Liver (tissue), 8 donors: ENCODE measurements at regions not wholly inside any gene's neighbourhood (a gene's known extent, or its start where the extent isn't known, plus 50 kb on each side); places are given as distances from the start of the nearest gene placed in this dataset.

ENCODE experiments used
- DNase-seq: peaks from one replicate; pipeline ENCODE4 v3.0.0-alpha.2; 2017; ENCODE audit warnings: low spot score
- H3K27ac ChIP-seq, 2 donors: one replicate each; pipeline ENCODE4 v1.7.0; 2013; ENCODE audit warnings: inconsistent platforms in 2 of 2, low read length in 2 of 2, control low read depth in 1 of 2, low read depth in 1 of 2, mild to moderate bottlenecking in 1 of 2
- H3K27me3 ChIP-seq, 4 donors: one replicate each; pipeline versions ENCODE4 v1.6.1 to v1.7.0; 2013; ENCODE audit warnings: low read length in 3 of 4, inconsistent platforms in 1 of 4, mild to moderate bottlenecking in 1 of 4, moderate library complexity in 1 of 4; ENCODE audit not compliant: control insufficient read depth in 4 of 4, insufficient read depth in 4 of 4
- H3K36me3 ChIP-seq, 4 donors: one replicate each; pipeline versions ENCODE4 v1.6.1 to v1.7.0; 2013; ENCODE audit warnings: low read length in 3 of 4, mild to moderate bottlenecking in 3 of 4, low read depth in 1 of 4, moderate library complexity in 1 of 4; ENCODE audit not compliant: control insufficient read depth in 4 of 4, insufficient read depth in 3 of 4
- H3K4me1 ChIP-seq, 4 donors: one replicate each; pipeline versions ENCODE4 v1.6.1 to v1.7.0; 2013; ENCODE audit warnings: low read length in 3 of 4, mild to moderate bottlenecking in 3 of 4, moderate library complexity in 1 of 4; ENCODE audit not compliant: control insufficient read depth in 4 of 4, insufficient read depth in 4 of 4
- H3K4me3 ChIP-seq, 3 donors: one replicate each; pipeline versions ENCODE4 v1.6.1 to v1.7.0; 2013; ENCODE audit warnings: low read length in 3 of 3, control low read depth in 1 of 3, low read depth in 1 of 3, mild to moderate bottlenecking in 1 of 3
- H3K9ac ChIP-seq, 2 donors: one replicate each; pipeline ENCODE4 v1.7.0; 2013; ENCODE audit warnings: low read length in 2 of 2, mild to moderate bottlenecking in 2 of 2, moderate library complexity in 2 of 2, control low read depth in 1 of 2, low read depth in 1 of 2
- H3K9me3 ChIP-seq, 4 donors: one replicate each; pipeline versions ENCODE4 v1.6.1 to v1.7.0; 2013; ENCODE audit warnings: low read length in 3 of 4; ENCODE audit not compliant: control insufficient read depth in 4 of 4
- ATF3 ChIP-seq: IDR thresholded peaks from 2 replicates; pipeline ENCODE4 v1.6.1; 2016; ENCODE audit warnings: antibody characterized with exemption
- CTCF ChIP-seq: fragments of 150-350 bp; IDR thresholded peaks from 2 replicates; pipeline ENCODE4 v1.5.1; 2017; ENCODE audit warnings: improper control_type of control experiment, low read depth, low read length; ENCODE audit not compliant: missing input control
- EGR1 ChIP-seq, 2 donors: IDR thresholded peaks; 2 replicates each; pipeline ENCODE4 v1.6.1; 2016 to 2018; ENCODE audit warnings: antibody characterized with exemption in 2 of 2, low read depth in 2 of 2
- FOXA1 ChIP-seq: IDR thresholded peaks from 2 replicates; pipeline ENCODE4 v1.6.1; 2016; ENCODE audit warnings: antibody characterized with exemption
- FOXA2 ChIP-seq: IDR thresholded peaks from 2 replicates; pipeline ENCODE4 v1.6.1; 2016; ENCODE audit warnings: antibody characterized with exemption
- GABPA ChIP-seq, 2 donors: IDR thresholded peaks in 1 of 2; conservative IDR thresholded peaks in 1 of 2; 2 replicates each; pipeline ENCODE4 v1.6.1; 2016; ENCODE audit warnings: antibody characterized with exemption in 2 of 2, mild to moderate bottlenecking in 1 of 2, moderate library complexity in 1 of 2
- HNF4A ChIP-seq, 2 donors: conservative IDR thresholded peaks; 2 replicates each; pipeline ENCODE4 v1.6.1; 2016; ENCODE audit warnings: antibody characterized with exemption in 2 of 2, mild to moderate bottlenecking in 2 of 2
- HNF4G ChIP-seq: IDR thresholded peaks from 2 replicates; pipeline ENCODE4 v1.6.1; 2016; ENCODE audit warnings: antibody characterized with exemption
- JUND ChIP-seq, 2 donors: IDR thresholded peaks; 2 replicates each; pipeline ENCODE4 v1.6.1; 2016; ENCODE audit warnings: antibody characterized with exemption in 2 of 2
- MAX ChIP-seq: IDR thresholded peaks from 2 replicates; pipeline ENCODE4 v1.6.1; 2016; ENCODE audit warnings: antibody characterized with exemption
- NR2F2 ChIP-seq: IDR thresholded peaks from 2 replicates; pipeline ENCODE4 v1.6.1; 2016; ENCODE audit warnings: antibody characterized with exemption
- RAD21 ChIP-seq, 2 donors: IDR thresholded peaks; 2 replicates each; pipeline ENCODE4 v1.6.1; 2016; ENCODE audit warnings: antibody characterized with exemption in 2 of 2, mild to moderate bottlenecking in 2 of 2
- REST ChIP-seq: IDR thresholded peaks from 2 replicates; pipeline ENCODE4 v1.6.1; 2016; ENCODE audit warnings: antibody characterized with exemption, mild to moderate bottlenecking
- RXRA ChIP-seq, 2 donors: IDR thresholded peaks; 2 replicates each; pipeline ENCODE4 v1.6.1; 2017 to 2018; ENCODE audit warnings: antibody characterized with exemption in 2 of 2, mild to moderate bottlenecking in 1 of 2
- SP1 ChIP-seq: IDR thresholded peaks from 2 replicates; pipeline ENCODE4 v1.6.1; 2018; ENCODE audit warnings: antibody characterized with exemption, mild to moderate bottlenecking
- TAF1 ChIP-seq: conservative IDR thresholded peaks from 2 replicates; pipeline ENCODE4 v1.6.1; 2016; ENCODE audit warnings: antibody characterized with exemption, mild to moderate bottlenecking
- YY1 ChIP-seq: IDR thresholded peaks from 2 replicates; pipeline ENCODE4 v1.6.1; 2016; ENCODE audit warnings: antibody characterized with exemption, mild to moderate bottlenecking
- WGBS: extraction: QIAGEN DNeasy Blood & Tissue Kit; methylation state at CpG from one replicate; pipeline ENCODE4 v1.1.7; 2013; 5-methylcytosine and 5-hydroxymethylcytosine counted together
- TF ChIP-seq, protein P1 (sequence below): IDR thresholded peaks from 2 replicates; pipeline ENCODE4 v1.6.1; 2016; ENCODE audit warnings: antibody characterized with exemption
- donor health status: healthy.
- donor health status: healthy.
- donor health status: healthy.
- donor health status: healthy.
- donor health status: healthy.

DNA sequence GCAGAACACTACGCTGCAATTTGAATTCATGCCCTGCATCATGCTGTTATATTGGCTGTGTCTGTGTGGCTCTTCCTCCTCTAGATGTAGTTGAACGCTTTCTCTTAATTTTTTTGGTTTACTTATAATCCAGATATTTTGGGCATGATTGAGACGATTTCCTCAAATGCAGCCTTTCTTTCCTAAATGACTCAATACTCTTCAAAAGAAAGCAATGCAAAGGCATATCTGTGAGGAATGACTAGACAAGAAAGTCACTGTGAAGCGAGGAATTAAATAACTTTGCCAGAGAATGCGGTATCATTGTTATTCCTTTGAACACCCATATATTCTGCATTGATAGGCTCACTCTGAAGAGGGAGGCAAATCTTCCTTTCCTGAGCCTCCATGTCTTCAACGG lies 152.8 kb downstream of the YIPF5 start:
- 84% methylated on average over 6 of the region's 6 CpGs for WGBS
- no peak for DNase-seq
- H3K9me3 ChIP-seq = peaks cover 0 to 2% (median 0%) of the 10 kb centered on the region in 4 donors
- no peak overlapping the region for H3K9ac ChIP-seq
- no peak overlapping the region for H3K4me3 ChIP-seq
- H3K27me3 ChIP-seq = no peaks in the 10 kb centered on the region
- TF ChIP-seq MAX = no peak
- TF ChIP-seq REST = no peak
- TF ChIP-seq RXRA (IDR thresholded peaks at IDR 0.05) = no peak
- no peak for TF ChIP-seq NR2F2
- TF ChIP-seq YY1 = no peak
- TF ChIP-seq RAD21 (IDR thresholded peaks at IDR 0.05) = no peak
- no peak for TF ChIP-seq HNF4A (conservative IDR thresholded peaks at IDR 0.05)
- TF ChIP-seq, protein P1, sequence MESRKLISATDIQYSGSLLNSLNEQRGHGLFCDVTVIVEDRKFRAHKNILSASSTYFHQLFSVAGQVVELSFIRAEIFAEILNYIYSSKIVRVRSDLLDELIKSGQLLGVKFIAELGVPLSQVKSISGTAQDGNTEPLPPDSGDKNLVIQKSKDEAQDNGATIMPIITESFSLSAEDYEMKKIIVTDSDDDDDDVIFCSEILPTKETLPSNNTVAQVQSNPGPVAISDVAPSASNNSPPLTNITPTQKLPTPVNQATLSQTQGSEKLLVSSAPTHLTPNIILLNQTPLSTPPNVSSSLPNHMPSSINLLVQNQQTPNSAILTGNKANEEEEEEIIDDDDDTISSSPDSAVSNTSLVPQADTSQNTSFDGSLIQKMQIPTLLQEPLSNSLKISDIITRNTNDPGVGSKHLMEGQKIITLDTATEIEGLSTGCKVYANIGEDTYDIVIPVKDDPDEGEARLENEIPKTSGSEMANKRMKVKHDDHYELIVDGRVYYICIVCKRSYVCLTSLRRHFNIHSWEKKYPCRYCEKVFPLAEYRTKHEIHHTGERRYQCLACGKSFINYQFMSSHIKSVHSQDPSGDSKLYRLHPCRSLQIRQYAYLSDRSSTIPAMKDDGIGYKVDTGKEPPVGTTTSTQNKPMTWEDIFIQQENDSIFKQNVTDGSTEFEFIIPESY = no peak
- TF ChIP-seq FOXA1 = no peak
- no peak for TF ChIP-seq SP1
- TF ChIP-seq HNF4G = no peak
- TF ChIP-seq TAF1 = no peak
- TF ChIP-seq CTCF = no peak
- TF ChIP-seq GABPA (IDR thresholded peaks at IDR 0.05 in 1 of 2, conservative IDR thresholded peaks at IDR 0.05 in 1 of 2) = no peak
- no peak for TF ChIP-seq EGR1 (IDR thresholded peaks at IDR 0.05; ENCODE audit: low read depth in 2 of 2)
- TF ChIP-seq ATF3 = no peak
- TF ChIP-seq FOXA2 = no peak
- TF ChIP-seq JUND (IDR thresholded peaks at IDR 0.05) = no peak
- no peak overlapping the region for H3K27ac ChIP-seq
- no peaks in the 10 kb centered on the region for H3K4me1 ChIP-seq
- no peaks in the 10 kb centered on the region for H3K36me3 ChIP-seq

DNA sequence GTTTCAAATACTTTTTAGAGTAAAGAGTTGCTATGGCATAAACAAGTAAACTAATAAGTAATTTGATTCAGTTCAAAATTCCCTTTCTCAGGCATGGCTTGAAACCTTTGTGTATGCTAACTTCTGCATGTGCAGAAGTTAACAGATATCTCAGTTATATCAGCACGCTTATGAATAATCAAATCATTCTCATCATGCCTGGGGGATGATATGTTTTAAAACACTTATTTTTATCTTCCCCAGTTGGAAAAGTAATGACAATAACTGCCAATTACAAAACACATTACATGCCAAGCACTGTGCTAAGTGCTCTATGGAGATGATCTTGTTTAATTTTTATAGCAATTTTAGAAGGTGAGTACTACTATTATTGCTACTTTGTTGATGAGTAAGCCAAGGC lies 146.4 kb downstream of the YIPF5 start:
- H3K4me3 ChIP-seq = no peak overlapping the region
- H3K9ac ChIP-seq = no peak overlapping the region
- no peak for DNase-seq
- no peak overlapping the region for H3K27ac ChIP-seq
- WGBS = 90% methylated on average over 1 of the region's 1 CpG
- H3K36me3 ChIP-seq = no peaks in the 10 kb centered on the region
- TF ChIP-seq GABPA (IDR thresholded peaks at IDR 0.05 in 1 of 2, conservative IDR thresholded peaks at IDR 0.05 in 1 of 2) (no peak), EGR1 (IDR thresholded peaks at IDR 0.05; ENCODE audit: low read depth in 2 of 2) (no peak), HNF4A (conservative IDR thresholded peaks at IDR 0.05) (no peak), YY1 (no peak), FOXA1 (no peak), RXRA (IDR thresholded peaks at IDR 0.05) (no peak), HNF4G (no peak), JUND (IDR thresholded peaks at IDR 0.05) (no peak), TAF1 (no peak), FOXA2 (no peak), MAX (no peak)
- TF ChIP-seq, protein P1 = no peak
- no peaks in the 10 kb centered on the region for H3K9me3 ChIP-seq
- no peaks in the 10 kb centered on the region for H3K4me1 ChIP-seq
- H3K27me3 ChIP-seq = no peaks in the 10 kb centered on the region
